ENCODE measurements at regions not wholly inside any gene's neighbourhood (a gene's known extent, or its start where the extent isn't known, plus 50 kb on each side); places are given as distances from the start of the nearest gene placed in this dataset.

DNA sequence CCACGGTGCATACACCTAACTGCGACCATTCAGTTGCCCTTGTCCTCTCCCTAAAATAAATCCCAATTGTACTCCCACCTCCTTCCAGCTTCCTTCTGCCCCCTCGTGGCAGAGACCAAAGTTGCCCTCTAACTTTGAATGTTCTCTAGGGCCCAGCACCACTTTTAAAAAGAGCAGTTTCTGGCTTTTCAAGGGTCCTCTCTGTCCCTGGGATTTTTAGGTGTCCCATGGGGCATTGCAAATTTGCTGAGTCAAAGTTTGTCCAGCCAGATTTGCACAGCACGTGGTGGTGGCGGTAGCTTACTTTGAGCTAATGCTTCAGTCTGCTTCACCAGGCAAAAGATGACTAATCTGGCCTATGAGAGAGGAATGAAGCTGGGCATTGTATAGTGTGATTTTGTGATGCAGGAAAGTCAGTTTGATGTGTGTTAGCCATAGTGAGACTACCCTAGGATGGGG is 100.2 kb downstream of the PERP start:
- peak; percentile 14 for DNase-seq (ENCODE audit: low spot score)

DNA sequence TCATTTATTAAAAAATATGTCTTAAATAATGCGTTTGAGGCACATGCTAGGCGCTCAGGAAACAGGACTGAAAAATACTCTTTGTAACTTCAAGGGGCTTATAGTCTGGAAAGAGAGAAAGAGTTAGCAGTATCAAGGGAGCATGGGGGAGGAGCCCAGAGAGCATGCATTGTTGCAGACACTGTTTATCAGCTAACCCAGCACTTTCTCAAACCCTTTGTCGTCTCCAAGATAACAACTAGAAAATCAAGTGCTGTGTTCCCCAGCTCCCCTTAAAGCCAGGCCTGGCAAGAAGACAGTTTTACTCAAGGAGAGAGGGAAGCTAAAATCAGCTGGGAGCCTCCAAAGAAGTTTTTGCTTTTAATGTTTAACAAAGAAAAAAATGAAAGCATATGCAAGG is 98.4 kb downstream of the PERP start:
- no peak for DNase-seq (ENCODE audit: low spot score)

DNA sequence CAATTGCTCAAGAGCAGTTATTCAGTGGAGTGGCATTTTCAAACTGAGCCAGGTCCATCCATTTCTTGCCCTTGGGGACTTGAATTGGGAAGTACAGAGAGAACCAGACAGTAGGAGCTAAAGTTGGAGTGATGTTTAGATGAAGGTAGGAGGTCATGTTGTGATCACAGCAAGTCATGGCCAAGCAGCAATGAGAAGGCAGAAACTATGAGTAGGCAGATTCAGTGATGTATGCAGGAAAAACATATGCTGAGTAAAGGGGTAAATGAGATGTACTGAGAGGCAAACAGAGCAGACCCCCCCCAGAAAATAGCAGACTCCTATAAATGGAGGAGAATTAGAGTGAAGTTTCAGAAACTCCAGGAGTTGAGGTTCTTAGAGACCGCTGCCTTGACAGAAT is 95.8 kb downstream of the PERP start:
- no peak for DNase-seq (ENCODE audit: low spot score)

DNA sequence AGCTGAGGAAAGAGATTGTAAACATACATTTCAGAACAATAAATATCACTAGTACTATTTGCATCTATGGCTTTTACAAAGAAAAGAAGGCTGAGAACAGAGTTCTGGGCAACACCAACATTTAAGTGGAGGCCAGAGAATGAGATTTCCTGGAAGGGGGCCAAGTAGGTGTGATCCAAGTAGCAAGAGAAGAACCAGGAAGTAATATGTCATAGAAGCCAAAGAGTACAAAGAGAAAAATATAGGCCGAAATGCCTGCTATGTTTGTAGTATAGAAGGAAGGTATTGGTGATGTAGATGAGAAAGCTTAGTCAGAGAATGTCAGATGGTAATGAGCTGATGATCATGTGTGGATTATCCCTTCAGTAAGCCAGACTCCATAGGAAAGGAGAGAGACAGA is 94.5 kb downstream of the PERP start:
- no peak for DNase-seq (ENCODE audit: low spot score)

DNA sequence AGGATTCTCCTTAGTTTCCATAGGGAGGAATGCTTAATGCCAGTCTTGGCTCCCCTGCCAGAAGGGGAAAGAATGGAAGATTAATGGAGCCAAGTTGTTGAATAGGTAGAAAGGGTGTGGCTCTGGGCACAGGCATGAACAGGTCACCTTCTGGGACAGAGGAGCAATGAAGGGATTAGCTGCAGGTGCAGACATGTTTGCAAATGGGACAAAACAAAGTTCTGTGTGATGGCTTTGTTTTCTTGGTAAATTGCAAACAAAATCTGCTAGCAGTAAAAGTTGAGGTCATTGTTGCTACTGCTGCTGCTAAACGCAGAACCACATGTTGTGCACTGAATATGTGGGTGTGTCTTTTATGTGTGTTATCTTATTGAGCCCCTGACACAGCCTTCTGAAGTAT is 93.3 kb downstream of the PERP start:
- no peak for DNase-seq (ENCODE audit: low spot score)

DNA sequence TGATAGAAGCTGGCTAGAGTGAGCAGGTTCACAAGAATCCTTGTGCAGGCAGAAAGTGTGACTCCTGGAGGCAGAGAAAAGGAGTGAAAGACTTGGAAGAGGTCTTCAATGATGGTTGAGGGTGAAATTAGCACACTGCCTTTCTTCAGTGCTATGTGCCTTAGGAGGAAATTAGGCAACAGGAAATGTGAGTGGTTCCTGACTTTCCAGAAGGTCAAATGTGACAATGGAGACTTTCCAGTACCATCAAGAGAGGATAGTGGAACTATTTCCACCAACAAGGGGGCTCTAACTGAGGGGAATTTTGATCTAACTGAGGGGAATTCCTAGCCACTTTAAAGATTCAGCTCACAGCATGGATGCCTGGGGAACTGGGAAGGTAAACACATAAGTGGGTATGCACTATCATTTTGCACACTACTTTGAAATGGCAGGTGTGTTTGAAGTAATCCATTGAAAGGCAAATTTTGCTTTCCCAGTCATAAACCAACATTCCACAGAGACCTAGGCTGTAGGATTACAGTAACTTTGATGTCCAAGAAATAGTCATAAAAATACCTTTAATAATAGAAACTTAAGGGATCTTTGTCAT is 90.0 kb downstream of the PERP start:
- no peak for DNase-seq (ENCODE audit: low spot score)

DNA sequence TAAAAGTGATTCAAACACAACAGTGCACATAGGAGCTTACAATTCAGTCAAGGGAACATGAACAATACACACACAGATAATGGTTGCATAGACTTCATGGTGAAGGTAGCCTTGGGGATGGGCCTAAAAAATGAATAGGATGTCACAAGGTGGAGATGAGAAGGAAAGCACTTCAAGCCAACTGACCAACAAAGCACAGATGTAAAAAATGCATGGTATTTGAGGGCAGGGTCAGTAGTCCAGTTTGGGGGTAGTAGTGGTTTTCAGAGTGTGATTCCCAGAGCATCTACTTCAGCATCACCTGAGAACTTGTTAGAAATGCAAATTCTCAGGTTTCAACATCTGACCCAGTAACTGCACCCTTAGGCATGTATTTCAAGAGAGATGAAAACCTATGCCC is 88.9 kb downstream of the PERP start:
- DNase-seq (ENCODE audit: low spot score), result no peak

DNA sequence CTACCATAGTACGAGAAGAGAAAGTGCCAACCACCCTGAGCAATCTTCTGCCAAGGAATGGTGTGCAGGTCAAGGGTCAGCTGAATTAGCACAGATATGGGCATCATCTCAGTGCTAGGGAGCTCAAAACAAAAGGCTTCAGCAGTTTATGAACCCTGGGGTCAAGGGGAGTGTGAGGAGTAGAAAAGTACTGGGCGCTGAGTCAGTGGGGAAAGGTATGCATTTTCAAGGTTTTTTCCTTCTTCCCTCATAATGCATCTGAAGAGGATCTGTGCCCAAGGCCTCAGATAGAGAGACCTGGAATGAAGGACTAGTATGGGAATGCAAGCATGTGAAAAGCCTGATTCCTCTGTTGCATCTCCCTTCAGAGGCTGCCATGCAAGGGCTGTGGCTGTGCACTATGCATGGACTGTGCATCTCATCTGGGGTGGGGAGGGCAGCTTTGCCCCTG is 81.7 kb downstream of the PERP start:
- DNase-seq (ENCODE audit: low spot score), result no peak

DNA sequence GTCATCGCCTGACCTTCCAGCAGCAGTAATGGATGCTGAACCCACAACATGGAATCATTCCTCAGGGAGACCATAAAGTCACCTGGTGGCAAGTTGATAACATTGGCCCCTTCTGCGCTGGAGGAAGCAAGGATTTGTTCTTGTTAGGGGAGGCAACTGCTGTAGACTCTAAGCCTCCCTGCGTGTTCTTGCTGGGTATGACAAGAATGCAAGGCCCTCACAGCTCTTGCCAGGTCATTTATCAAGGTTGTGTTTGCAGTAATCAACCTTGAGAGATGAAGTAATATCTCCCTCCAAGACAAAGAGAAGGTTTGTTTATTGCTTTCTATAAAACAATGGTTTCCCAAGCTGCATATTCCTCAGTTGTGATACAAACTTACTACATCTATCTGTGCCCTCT is 80.9 kb downstream of the PERP start:
- DNase-seq (ENCODE audit: low spot score), result no peak

DNA sequence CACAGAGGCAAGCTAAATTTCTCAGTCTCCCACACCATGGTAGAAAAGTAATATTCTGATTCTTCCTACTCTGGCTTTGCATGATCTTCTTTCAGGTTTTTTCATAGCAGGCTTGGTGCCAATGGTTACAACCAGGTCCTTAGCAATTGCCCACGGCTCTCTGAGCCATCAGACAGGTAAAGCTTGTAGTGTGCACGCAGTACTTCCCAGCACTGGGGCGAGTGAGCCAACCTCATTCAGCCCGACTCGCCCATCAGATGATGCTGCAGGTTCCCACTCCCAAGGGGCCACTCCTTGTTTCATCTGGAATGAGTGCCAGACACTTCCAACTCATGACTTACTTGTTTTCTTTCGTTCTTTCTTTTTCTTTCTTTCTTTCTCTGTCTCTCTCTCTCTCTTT is 78.3 kb downstream of the PERP start:
- no peak for DNase-seq (ENCODE audit: low spot score)

DNA sequence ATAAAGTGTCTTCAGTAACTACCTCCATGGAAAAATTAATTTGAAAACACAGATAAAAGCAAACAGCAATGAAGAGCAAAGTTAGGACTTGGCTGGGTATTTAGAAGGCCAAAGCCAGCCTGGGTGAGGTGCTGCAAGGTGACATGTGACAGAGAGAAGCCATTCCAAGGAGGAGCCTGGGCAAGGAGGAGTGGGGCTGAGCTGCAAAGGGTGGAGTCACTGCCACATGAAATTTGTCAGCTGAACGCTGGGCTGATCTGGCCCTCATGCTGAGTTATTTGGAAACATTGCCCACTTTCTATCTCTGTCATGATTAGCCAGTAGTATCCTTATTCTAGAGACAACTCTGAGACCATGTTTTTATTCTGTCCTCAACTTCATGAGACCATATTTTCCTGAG is 76.3 kb downstream of the PERP start:
- DNase-seq (ENCODE audit: low spot score), result no peak

DNA sequence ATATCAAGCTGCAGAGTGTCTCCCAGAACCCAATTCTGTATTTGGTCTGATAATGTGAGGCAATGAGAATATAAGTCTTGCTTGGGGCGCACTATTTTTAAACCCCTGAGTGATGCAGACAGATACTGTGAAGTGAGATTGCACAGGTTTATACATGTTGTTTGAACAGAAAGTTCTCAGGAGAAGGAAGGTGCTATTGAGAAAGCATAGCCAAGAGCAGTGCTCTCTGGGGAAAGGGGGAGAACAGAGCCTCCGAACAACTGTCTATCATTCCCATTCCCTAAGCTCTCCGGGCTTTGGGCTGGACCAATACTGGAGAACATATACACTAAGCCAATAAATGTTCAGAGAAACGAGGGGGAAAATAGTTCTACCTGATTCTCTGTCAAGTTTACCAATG is 75.8 kb downstream of the PERP start:
- DNase-seq (ENCODE audit: low spot score), result no peak

DNA sequence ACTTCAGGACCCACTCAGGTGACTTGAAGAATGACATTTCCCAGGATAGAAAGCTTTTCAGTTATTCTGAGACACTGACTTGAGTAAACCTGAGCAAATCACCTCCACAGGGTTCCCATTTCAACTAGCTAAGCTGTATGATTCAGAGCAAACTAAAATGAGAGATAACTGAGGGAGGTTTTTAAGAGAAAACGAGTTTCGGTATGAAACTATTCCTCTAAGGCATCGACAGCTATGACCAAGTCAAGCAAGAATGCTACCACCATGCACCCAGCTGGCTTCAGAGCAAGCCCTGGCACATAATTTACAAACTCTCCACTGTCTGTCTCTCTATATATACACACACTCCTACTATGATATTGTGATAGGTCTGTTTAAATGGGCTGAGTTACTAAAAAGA is 75.4 kb downstream of the PERP start:
- no peak for DNase-seq (ENCODE audit: low spot score)

DNA sequence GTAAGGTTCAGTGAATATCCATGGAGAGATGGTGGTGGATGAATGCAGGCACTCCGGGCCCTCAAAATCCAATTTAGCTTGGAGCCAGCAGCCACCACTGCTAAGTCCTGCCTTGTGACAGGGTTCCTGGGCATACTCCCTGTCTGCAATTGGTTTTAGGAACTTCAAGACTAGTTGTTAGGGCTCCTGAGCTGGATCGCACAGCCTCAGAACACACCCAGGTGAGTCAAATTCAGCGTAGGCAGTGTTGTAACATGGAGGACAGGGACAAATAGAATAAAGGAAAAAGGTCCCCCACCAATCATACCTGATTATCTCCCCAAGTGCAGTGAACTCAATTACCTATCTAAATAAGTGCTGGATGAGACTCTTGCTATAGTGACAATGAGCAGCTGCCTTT is 74.6 kb downstream of the PERP start:
- DNase-seq (ENCODE audit: low spot score), result no peak

DNA sequence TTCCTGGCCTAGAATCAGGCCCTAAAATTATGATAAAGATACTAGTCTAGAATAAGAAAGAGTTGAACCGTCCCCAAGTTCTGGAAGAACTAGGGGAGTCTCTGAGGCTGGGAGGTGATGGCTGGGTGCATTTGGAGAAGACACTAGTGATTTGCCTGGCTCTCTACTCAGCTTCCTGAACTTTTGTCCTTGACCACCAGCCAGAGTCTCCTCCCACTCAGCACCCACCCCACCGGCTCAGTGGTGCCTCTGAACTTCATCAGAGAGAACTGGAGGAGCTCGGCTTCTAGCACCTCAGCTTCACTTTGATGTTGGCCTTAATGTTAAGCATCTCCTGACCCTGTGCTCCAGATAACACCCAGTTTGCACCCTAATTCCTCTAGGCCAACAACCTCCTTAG is 73.0 kb downstream of the PERP start:
- no peak for DNase-seq (ENCODE audit: low spot score)

DNA sequence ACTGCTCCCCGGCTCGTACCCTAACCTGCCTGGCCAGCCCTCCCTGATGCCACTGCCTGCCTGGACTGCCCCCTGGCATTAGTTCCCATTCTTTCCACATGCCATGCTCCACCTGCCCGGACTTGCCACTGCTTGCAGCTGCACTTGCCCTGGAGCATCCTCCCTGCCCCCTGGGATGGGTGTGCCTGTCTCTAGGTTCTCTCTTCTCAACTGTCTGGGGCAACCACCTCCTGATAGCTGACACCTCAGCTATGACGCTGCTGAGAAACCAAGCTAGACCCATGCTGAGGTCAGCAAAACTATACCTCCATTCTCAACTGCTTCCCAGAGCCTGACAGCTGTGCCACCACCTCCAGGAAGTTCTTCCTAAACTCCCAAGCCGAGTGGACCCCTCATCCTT is 72.1 kb downstream of the PERP start:
- DNase-seq (ENCODE audit: low spot score), result no peak

DNA sequence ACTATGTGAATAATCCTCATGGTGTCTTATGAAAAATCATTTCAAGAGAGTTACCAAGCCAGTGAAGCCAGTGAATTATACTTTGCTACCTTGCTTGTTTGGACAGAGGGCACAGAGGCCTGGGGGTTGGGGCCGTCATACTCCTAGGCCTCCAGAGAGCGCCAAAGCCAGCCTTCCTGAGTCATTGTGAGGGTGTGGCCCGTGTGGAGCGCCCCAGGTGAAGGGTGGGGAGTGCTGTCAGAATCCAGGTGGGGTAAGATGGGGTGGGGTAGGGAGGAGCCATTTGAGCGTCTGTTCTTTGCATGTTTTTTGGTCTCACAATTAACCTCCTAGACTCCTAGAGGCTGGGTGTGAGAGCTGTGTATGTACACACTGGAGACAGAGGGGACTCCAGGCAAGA is 71.1 kb downstream of the PERP start:
- no peak for DNase-seq (ENCODE audit: low spot score)

DNA sequence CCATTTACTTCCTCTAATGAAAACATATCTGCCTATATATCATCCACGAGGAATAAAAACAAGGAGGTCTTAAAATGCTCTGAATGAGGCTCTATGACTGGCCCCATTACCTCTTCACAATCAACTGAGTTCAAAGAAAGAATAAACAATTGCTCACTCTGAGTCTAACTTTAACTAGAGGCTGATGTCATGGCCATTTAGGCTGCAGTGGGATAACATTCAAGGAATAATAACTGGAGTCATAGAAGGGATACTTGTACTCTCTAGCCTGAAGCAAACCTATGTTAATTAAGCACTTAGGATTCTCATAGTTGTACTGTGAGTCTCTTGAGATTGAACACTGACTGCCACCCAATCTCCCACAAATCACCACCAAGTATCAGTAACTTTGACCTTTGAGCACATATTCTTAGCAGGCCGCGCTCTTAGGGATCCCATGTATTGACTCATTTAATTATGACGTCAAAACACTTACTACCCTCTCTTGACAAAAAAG is 70.2 kb downstream of the PERP start:
- DNase-seq (ENCODE audit: low spot score), result no peak

DNA sequence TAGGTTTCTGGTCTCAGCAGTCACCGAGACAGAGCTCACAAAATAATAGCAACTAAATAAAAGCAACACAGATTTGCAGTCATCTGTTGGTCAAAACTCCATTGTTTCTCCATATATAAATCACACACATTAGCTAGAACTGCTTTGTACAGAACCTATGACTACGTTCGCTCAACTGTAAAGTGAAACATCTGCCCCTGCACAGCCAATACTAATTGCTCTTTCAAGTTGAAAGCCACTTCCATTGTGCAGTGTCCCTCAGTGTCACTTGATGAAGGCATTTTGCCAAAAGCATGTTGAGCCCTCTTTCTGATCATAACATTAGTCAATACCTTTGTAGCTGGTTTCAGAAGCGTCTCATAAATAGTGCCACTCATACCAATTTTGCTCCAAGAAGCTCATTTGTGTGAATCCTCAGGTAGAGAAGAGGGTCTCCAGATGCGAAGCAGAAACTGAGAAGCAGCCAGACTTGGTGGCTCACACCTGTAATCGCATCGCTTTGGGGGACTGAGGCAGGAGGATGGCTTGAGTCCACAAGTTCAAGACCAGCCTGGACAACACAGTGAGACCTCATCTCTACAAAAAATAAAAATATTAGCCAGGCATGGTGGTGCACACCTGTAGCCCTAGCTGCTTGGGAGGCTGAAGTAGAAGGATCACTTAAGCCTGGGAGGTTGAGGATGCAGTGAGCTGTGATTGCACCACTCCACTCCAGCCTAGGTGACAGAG is 68.9 kb downstream of the PERP start:
- DNase-seq (ENCODE audit: low spot score), result no peak
